T-helper 17 cell (primary cell): ENCODE measurements at regions not wholly inside any gene's neighbourhood (a gene's known extent, or its start where the extent isn't known, plus 50 kb on each side); places are given as distances from the start of the nearest gene placed in this dataset.

Experiments
- ATAC-seq: fragments of 150-1000 bp; cut with Tn5 transposase; 2 replicates; pipeline ENCODE4 v1.10.0; 2021; ENCODE audit warnings: mild to moderate bottlenecking, moderate library complexity
- DNase-seq, 3 donors: peaks; one replicate each; pipeline versions ENCODE4 v3.0.0 to v3.0.0-alpha.2; 2020 to 2021
- H3K9me3 ChIP-seq: one replicate; pipeline ENCODE4 v1.7.0; 2013; ENCODE audit warnings: low read length, mild to moderate bottlenecking; ENCODE audit not compliant: control insufficient read depth, poor library complexity, severe bottlenecking
- H3K27ac Mint-ChIP-seq: one replicate; pipeline ENCODE4 v1.8.0; 2022; ENCODE audit warnings: mild to moderate bottlenecking, moderate library complexity, mixed read lengths
- H3K27me3 Mint-ChIP-seq: one replicate; pipeline ENCODE4 v1.8.0; 2022; ENCODE audit warnings: mixed read lengths
- H3K36me3 Mint-ChIP-seq: one replicate; pipeline ENCODE4 v1.8.0; 2022; ENCODE audit warnings: low read depth, mixed read lengths
- H3K4me1 Mint-ChIP-seq: one replicate; pipeline ENCODE4 v1.8.0; 2022; ENCODE audit warnings: mild to moderate bottlenecking, mixed read lengths
- H3K4me3 Mint-ChIP-seq: one replicate; pipeline ENCODE4 v1.8.0; 2022; ENCODE audit warnings: mild to moderate bottlenecking, moderate library complexity, mixed read lengths

- Mint-ChIP-seq H3K36me3 (no peaks in the 10 kb centered on the region), H3K27ac (no peak overlapping the region), H3K4me1 (no peaks in the 10 kb centered on the region), H3K27me3 (no peaks in the 10 kb centered on the region), H3K4me3 (no peak overlapping the region)
- DNase-seq = no peak
- H3K9me3 ChIP-seq = no peaks in the 10 kb centered on the region
- no peak for ATAC-seq
Observed at GRCh38 chr4:58590722-58591121, 1480.5 kb upstream of the IGFBP7 start.

GRCh38 chr4:58587856-58588255 is 1477.7 kb upstream of the IGFBP7 start:
- ATAC-seq (no peak), DNase-seq (no peak)
- no peaks in the 10 kb centered on the region for H3K9me3 ChIP-seq
- Mint-ChIP-seq H3K36me3 (no peaks in the 10 kb centered on the region), H3K27ac (no peak overlapping the region), H3K4me3 (no peak overlapping the region), H3K27me3 (no peaks in the 10 kb centered on the region), H3K4me1 (no peaks in the 10 kb centered on the region)

- Mint-ChIP-seq H3K4me1 (no peaks in the 10 kb centered on the region), H3K36me3 (no peaks in the 10 kb centered on the region), H3K27me3 (no peaks in the 10 kb centered on the region), H3K4me3 (no peak overlapping the region), H3K27ac (no peak overlapping the region)
- DNase-seq (no peak), ATAC-seq (no peak)
- no peaks in the 10 kb centered on the region for H3K9me3 ChIP-seq
Observed at GRCh38 chr4:58566260-58566659, 1456.1 kb upstream of the IGFBP7 start.

GRCh38 chr4:58564695-58565475 is 1454.7 kb upstream of the IGFBP7 start:
- Mint-ChIP-seq H3K4me1 (no peaks in the 10 kb centered on the region), H3K36me3 (no peaks in the 10 kb centered on the region), H3K4me3 (no peak overlapping the region), H3K27me3 (no peaks in the 10 kb centered on the region), H3K27ac (no peak overlapping the region)
- no peaks in the 10 kb centered on the region for H3K9me3 ChIP-seq
- no peak for DNase-seq
- no peak for ATAC-seq

GRCh38 chr4:58561170-58561569 is 1451.0 kb upstream of the IGFBP7 start:
- Mint-ChIP-seq H3K27me3 (no peaks in the 10 kb centered on the region), H3K4me1 (no peaks in the 10 kb centered on the region), H3K36me3 (no peaks in the 10 kb centered on the region), H3K4me3 (no peak overlapping the region), H3K27ac (no peak overlapping the region)
- no peaks in the 10 kb centered on the region for H3K9me3 ChIP-seq
- ATAC-seq = no peak
- no peak for DNase-seq

- H3K27ac Mint-ChIP-seq = no peak overlapping the region
- DNase-seq (no peak), ATAC-seq (no peak)
- H3K4me1 Mint-ChIP-seq = no peaks in the 10 kb centered on the region
- no peaks in the 10 kb centered on the region for H3K27me3 Mint-ChIP-seq
- H3K36me3 Mint-ChIP-seq = no peaks in the 10 kb centered on the region
- no peaks in the 10 kb centered on the region for H3K9me3 ChIP-seq
- H3K4me3 Mint-ChIP-seq = no peak overlapping the region
Observed at GRCh38 chr4:58560736-58561135, 1450.6 kb upstream of the IGFBP7 start.

GRCh38 chr4:58553679-58554078 is 1443.5 kb upstream of the IGFBP7 start:
- no peaks in the 10 kb centered on the region for H3K27me3 Mint-ChIP-seq
- DNase-seq = no peak
- H3K36me3 Mint-ChIP-seq = no peaks in the 10 kb centered on the region
- no peaks in the 10 kb centered on the region for H3K9me3 ChIP-seq
- no peak overlapping the region for H3K27ac Mint-ChIP-seq
- ATAC-seq = no peak
- no peaks in the 10 kb centered on the region for H3K4me1 Mint-ChIP-seq
- no peak overlapping the region for H3K4me3 Mint-ChIP-seq

- H3K9me3 ChIP-seq = no peaks in the 10 kb centered on the region
- ATAC-seq (no peak), DNase-seq (no peak)
- Mint-ChIP-seq H3K27ac (no peak overlapping the region), H3K27me3 (no peaks in the 10 kb centered on the region), H3K36me3 (no peaks in the 10 kb centered on the region), H3K4me3 (no peak overlapping the region), H3K4me1 (no peaks in the 10 kb centered on the region)
Observed at GRCh38 chr4:58553031-58553430, 1442.8 kb upstream of the IGFBP7 start.

- no peak for DNase-seq
- Mint-ChIP-seq H3K4me3 (no peak overlapping the region), H3K4me1 (no peaks in the 10 kb centered on the region), H3K27me3 (no peaks in the 10 kb centered on the region), H3K27ac (no peak overlapping the region), H3K36me3 (no peaks in the 10 kb centered on the region)
- H3K9me3 ChIP-seq = no peaks in the 10 kb centered on the region
- no peak for ATAC-seq
Observed at GRCh38 chr4:58551676-58552075, 1441.5 kb upstream of the IGFBP7 start.

GRCh38 chr4:58543465-58543864 is 1433.3 kb upstream of the IGFBP7 start:
- no peak for ATAC-seq
- H3K4me3 Mint-ChIP-seq = no peak overlapping the region
- no peaks in the 10 kb centered on the region for H3K4me1 Mint-ChIP-seq
- no peak overlapping the region for H3K27ac Mint-ChIP-seq
- H3K9me3 ChIP-seq = no peaks in the 10 kb centered on the region
- no peaks in the 10 kb centered on the region for H3K36me3 Mint-ChIP-seq
- no peaks in the 10 kb centered on the region for H3K27me3 Mint-ChIP-seq
- no peak for DNase-seq

GRCh38 chr4:58541926-58542325 is 1431.7 kb upstream of the IGFBP7 start:
- H3K4me1 Mint-ChIP-seq = no peaks in the 10 kb centered on the region
- H3K9me3 ChIP-seq = no peaks in the 10 kb centered on the region
- H3K4me3 Mint-ChIP-seq = no peak overlapping the region
- no peaks in the 10 kb centered on the region for H3K27me3 Mint-ChIP-seq
- ATAC-seq = no peak
- H3K27ac Mint-ChIP-seq = no peak overlapping the region
- DNase-seq = no peak
- H3K36me3 Mint-ChIP-seq = no peaks in the 10 kb centered on the region

GRCh38 chr4:58522765-58523382 is 1412.7 kb upstream of the IGFBP7 start:
- ATAC-seq = no peak
- H3K36me3 Mint-ChIP-seq = no peaks in the 10 kb centered on the region

GRCh38 chr4:58515226-58515625 is 1405.0 kb upstream of the IGFBP7 start:
- Mint-ChIP-seq H3K4me1 (no peaks in the 10 kb centered on the region), H3K36me3 (no peaks in the 10 kb centered on the region), H3K4me3 (no peak overlapping the region), H3K27me3 (no peaks in the 10 kb centered on the region), H3K27ac (no peak overlapping the region)
- no peaks in the 10 kb centered on the region for H3K9me3 ChIP-seq
- DNase-seq (no peak), ATAC-seq (no peak)

More at GRCh38 chr4:58522765-58523382, 1412.7 kb upstream of the IGFBP7 start:
- no peak for DNase-seq
- peaks cover 3% of the 10 kb centered on the region for H3K9me3 ChIP-seq
- Mint-ChIP-seq H3K27me3 (no peaks in the 10 kb centered on the region), H3K27ac (no peak overlapping the region), H3K4me3 (no peak overlapping the region), H3K4me1 (no peaks in the 10 kb centered on the region)

- H3K4me3 Mint-ChIP-seq = no peak overlapping the region
Observed at GRCh38 chr4:58514299-58514698, 1404.1 kb upstream of the IGFBP7 start.

More at GRCh38 chr4:58514299-58514698, 1404.1 kb upstream of the IGFBP7 start:
- H3K9me3 ChIP-seq = no peaks in the 10 kb centered on the region
- no peaks in the 10 kb centered on the region for H3K4me1 Mint-ChIP-seq
- no peak overlapping the region for H3K27ac Mint-ChIP-seq
- H3K36me3 Mint-ChIP-seq = no peaks in the 10 kb centered on the region
- ATAC-seq (no peak), DNase-seq (no peak)
- H3K27me3 Mint-ChIP-seq = no peaks in the 10 kb centered on the region
